SK-N-SH (cell line): ENCODE measurements at regions not wholly inside any gene's neighbourhood (a gene's known extent, or its start where the extent isn't known, plus 50 kb on each side); places are given as distances from the start of the nearest gene placed in this dataset.

Experiments
- CTCF ChIA-PET: fragments of 300-600, 350-600 bp; formaldehyde crosslinking; extraction: SDS; loops from one replicate; lab custom pipeline; 2021; lab: Yijun Ruan, JAX
- POLR2A ChIA-PET: fragments of 350-600 bp; sonication (Branson Sonifier 250); formaldehyde crosslinking; extraction: SDS; loops from one replicate; lab custom pipeline; 2020; ENCODE audit warnings: antibody characterized with exemption, inconsistent platforms; lab: Yijun Ruan, JAX
- DNase-seq: peaks from one replicate; pipeline ENCODE4 v3.0.0; 2012
- H2AFZ ChIP-seq: fragments of 200-600 bp; sonication (generic); 2 replicates; pipeline ENCODE4 v1.8.1; 2016; ENCODE audit warnings: antibody characterized with exemption, mild to moderate bottlenecking, low read depth
- H3F3A ChIP-seq: fragments of 200-600 bp; sonication (generic); replicated peaks from 2 replicates; pipeline ENCODE3; 2016; ENCODE audit warnings: antibody characterized with exemption, mild to moderate bottlenecking; ENCODE audit not compliant: insufficient read depth
- H3K27ac ChIP-seq, 2 experiments: fragments of 200-500 bp in 1 of 2; fragments of 200-600 bp in 1 of 2; sonication (Bioruptor generic) in 1 of 2; sonication (generic), shearing (Covaris generic) in 1 of 2; 2 replicates each; pipeline versions ENCODE4 v1.5.1 to v1.6.1; 2014 to 2016; ENCODE audit warnings: low read depth in 2 of 2, inconsistent platforms in 1 of 2, low read length in 1 of 2, mild to moderate bottlenecking in 1 of 2, mixed read lengths in 1 of 2
- H3K27me3 ChIP-seq: fragments of 200-600 bp; sonication (generic), shearing (Covaris generic); 2 replicates; pipeline ENCODE4 v1.6.1; 2016; ENCODE audit warnings: mixed run types; ENCODE audit not compliant: insufficient read depth
- H3K36me3 ChIP-seq, 2 experiments: fragments of 200-500 bp in 1 of 2; fragments of 200-600 bp in 1 of 2; sonication (Bioruptor generic) in 1 of 2; sonication (generic) in 1 of 2; replicated peaks in 1 of 2; 2 replicates each; pipeline versions ENCODE3 to v1.5.1; 2014 to 2016; ENCODE audit warnings: low read length in 1 of 2, mild to moderate bottlenecking in 1 of 2; ENCODE audit not compliant: insufficient read depth in 2 of 2, control insufficient read depth in 1 of 2
- H3K4me1 ChIP-seq, 2 experiments: fragments of 200-500 bp in 1 of 2; fragments of 200-600 bp in 1 of 2; sonication (Bioruptor generic) in 1 of 2; sonication (generic), shearing (Covaris generic) in 1 of 2; 2 replicates each; pipeline versions ENCODE4 v1.5.1 to v1.6.1; 2014 to 2016; ENCODE audit warnings: low read depth in 1 of 2, low read length in 1 of 2, mixed run types in 1 of 2; ENCODE audit not compliant: insufficient read depth in 2 of 2, control insufficient read depth in 1 of 2
- H3K4me2 ChIP-seq: fragments of 200-600 bp; sonication (generic), shearing (Covaris generic); 2 replicates; pipeline ENCODE4 v1.6.1; 2017; ENCODE audit warnings: mixed run types
- H3K4me3 ChIP-seq, 2 experiments: fragments of 200-500 bp in 1 of 2; fragments of 200-600 bp in 1 of 2; sonication (Bioruptor generic) in 1 of 2; sonication (generic), shearing (Covaris generic) in 1 of 2; 2 replicates each; pipeline versions ENCODE4 v1.5.1 to v1.8.1; 2014 to 2016; ENCODE audit warnings: low read depth in 2 of 2, inconsistent platforms in 1 of 2, low read length in 1 of 2, mild to moderate bottlenecking in 1 of 2, mixed read lengths in 1 of 2, moderate library complexity in 1 of 2
- H3K79me2 ChIP-seq: fragments of 200-600 bp; sonication (generic); 2 replicates; pipeline ENCODE4 v1.8.1; 2017; ENCODE audit warnings: mild to moderate bottlenecking; ENCODE audit not compliant: insufficient read depth
- H3K9ac ChIP-seq: fragments of 200-600 bp; sonication (generic); 2 replicates; pipeline ENCODE4 v1.6.1; 2017; ENCODE audit warnings: mixed run types
- H3K9me2 ChIP-seq: fragments of 200-600 bp; sonication (generic); 2 replicates; pipeline ENCODE4 v1.6.1; 2017; ENCODE audit warnings: mixed run types
- H3K9me3 ChIP-seq: fragments of 200-600 bp; sonication (generic); 2 replicates; pipeline ENCODE4 v1.6.1; 2017; ENCODE audit warnings: mixed run types, mild to moderate bottlenecking, moderate library complexity
- H4K20me1 ChIP-seq: fragments of 200-600 bp; sonication (generic); 2 replicates; pipeline ENCODE4 v1.6.1; 2017; ENCODE audit warnings: mild to moderate bottlenecking, mixed run types; ENCODE audit not compliant: insufficient read depth
- EP300 ChIP-seq, 2 experiments: IDR thresholded peaks; 2 replicates each; pipeline versions ENCODE4 v1.4.0 to v1.6.1; 2012; ENCODE audit warnings: borderline replicate concordance in 1 of 2, low read depth in 1 of 2, low read length in 1 of 2
- EZH2phosphoT487 ChIP-seq: fragments of 200-600 bp; sonication (generic); IDR thresholded peaks from 2 replicates; pipeline ENCODE4 v1.6.1; 2017; ENCODE audit warnings: low read depth, mixed run types, mild to moderate bottlenecking, antibody characterized with exemption, moderate library complexity, borderline replicate concordance
- GABPA ChIP-seq: IDR thresholded peaks from 2 replicates; pipeline ENCODE4 v1.4.0; 2012; ENCODE audit warnings: low read depth, mild to moderate bottlenecking
- IRF3 ChIP-seq: fragments of 150-350 bp; IDR thresholded peaks from 2 replicates; pipeline ENCODE4 v1.6.1; 2016; ENCODE audit warnings: mild to moderate bottlenecking, low read depth, low read length
- POLR2AphosphoS5 ChIP-seq: IDR thresholded peaks from 2 replicates; pipeline ENCODE4 v1.6.1; 2012; ENCODE audit warnings: low read depth, low read length
- RCOR1 ChIP-seq: fragments of 150-350 bp; IDR thresholded peaks from 2 replicates; pipeline ENCODE4 v1.6.1; 2017; ENCODE audit warnings: antibody characterized with exemption, low read length
- SMC3 ChIP-seq: IDR thresholded peaks from 2 replicates; pipeline ENCODE4 v1.6.1; 2012; ENCODE audit warnings: low read depth, low read length, improper control_type of control experiment
- TCF12 ChIP-seq: IDR thresholded peaks from 2 replicates; pipeline ENCODE4 v1.4.0; 2012
- TEAD4 ChIP-seq: IDR thresholded peaks from 2 replicates; pipeline ENCODE4 v1.4.0; 2012; ENCODE audit warnings: mild to moderate bottlenecking, borderline replicate concordance; ENCODE audit not compliant: insufficient read depth
- WGBS: methylation state at CpG from one replicate; pipeline ENCODE4 v1.1.6; 2017; ENCODE audit warnings: low lambda C conversion rate; 5-methylcytosine and 5-hydroxymethylcytosine counted together
- TF ChIP-seq, protein P1 (sequence below): IDR thresholded peaks from 2 replicates; pipeline ENCODE4 v1.6.1; 2012; ENCODE audit warnings: mild to moderate bottlenecking, low read depth, low read length, moderate library complexity
- TF ChIP-seq, protein P2 (sequence below): fragments of 200-600 bp; sonication (generic); IDR thresholded peaks from 2 replicates; pipeline ENCODE4 v1.6.1; 2017; ENCODE audit warnings: antibody characterized with exemption, mild to moderate bottlenecking, moderate library complexity
- TF ChIP-seq, protein P3 (sequence below): IDR thresholded peaks from 2 replicates; pipeline ENCODE4 v1.4.0; 2012; ENCODE audit warnings: low read depth

GRCh38 chr1:79074975-79075374 lies 68.4 kb upstream of the ADGRL4 start (continued):
- TF ChIP-seq, protein P1, sequence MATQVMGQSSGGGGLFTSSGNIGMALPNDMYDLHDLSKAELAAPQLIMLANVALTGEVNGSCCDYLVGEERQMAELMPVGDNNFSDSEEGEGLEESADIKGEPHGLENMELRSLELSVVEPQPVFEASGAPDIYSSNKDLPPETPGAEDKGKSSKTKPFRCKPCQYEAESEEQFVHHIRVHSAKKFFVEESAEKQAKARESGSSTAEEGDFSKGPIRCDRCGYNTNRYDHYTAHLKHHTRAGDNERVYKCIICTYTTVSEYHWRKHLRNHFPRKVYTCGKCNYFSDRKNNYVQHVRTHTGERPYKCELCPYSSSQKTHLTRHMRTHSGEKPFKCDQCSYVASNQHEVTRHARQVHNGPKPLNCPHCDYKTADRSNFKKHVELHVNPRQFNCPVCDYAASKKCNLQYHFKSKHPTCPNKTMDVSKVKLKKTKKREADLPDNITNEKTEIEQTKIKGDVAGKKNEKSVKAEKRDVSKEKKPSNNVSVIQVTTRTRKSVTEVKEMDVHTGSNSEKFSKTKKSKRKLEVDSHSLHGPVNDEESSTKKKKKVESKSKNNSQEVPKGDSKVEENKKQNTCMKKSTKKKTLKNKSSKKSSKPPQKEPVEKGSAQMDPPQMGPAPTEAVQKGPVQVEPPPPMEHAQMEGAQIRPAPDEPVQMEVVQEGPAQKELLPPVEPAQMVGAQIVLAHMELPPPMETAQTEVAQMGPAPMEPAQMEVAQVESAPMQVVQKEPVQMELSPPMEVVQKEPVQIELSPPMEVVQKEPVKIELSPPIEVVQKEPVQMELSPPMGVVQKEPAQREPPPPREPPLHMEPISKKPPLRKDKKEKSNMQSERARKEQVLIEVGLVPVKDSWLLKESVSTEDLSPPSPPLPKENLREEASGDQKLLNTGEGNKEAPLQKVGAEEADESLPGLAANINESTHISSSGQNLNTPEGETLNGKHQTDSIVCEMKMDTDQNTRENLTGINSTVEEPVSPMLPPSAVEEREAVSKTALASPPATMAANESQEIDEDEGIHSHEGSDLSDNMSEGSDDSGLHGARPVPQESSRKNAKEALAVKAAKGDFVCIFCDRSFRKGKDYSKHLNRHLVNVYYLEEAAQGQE = no peak
- TF ChIP-seq SMC3 (no peak), POLR2AphosphoS5 (no peak), TEAD4 (no peak)

DNA sequence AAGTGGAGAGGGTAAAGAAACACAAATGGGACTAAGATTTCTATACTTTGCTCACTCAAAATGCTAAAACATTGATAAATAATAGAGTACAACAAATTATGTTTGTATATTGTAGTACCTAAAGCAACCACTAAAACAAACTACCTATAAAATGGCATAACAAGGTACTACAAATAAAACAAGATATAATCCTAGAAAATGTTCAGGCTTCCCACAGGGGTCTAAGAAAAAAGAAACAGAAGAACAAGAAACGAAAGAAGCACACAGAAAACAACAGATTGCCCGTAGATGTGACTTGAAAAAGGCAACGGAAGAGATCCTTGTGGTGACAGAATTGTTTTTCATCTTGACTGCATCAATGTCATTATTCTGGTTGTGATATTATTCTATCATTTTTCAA lies 63.3 kb upstream of the ADGRL4 start:
- 0 out of 2 replicates have a peak overlapping the region, but pooled peaks have one; percentile 37 for H2AFZ ChIP-seq
- H3F3A ChIP-seq = no peaks in the 10 kb centered on the region
- H3K4me3 ChIP-seq = no peak overlapping the region
- no peaks in the 10 kb centered on the region for H3K79me2 ChIP-seq
- ChIA-PET CTCF (interaction anchor here (0.6 kb wide), 1 partner anchor 66 kb away, joined by 3 read pairs; no protein-coding TSS in a partner anchor), POLR2A (no interaction called here)
- TF ChIP-seq, protein P2, sequence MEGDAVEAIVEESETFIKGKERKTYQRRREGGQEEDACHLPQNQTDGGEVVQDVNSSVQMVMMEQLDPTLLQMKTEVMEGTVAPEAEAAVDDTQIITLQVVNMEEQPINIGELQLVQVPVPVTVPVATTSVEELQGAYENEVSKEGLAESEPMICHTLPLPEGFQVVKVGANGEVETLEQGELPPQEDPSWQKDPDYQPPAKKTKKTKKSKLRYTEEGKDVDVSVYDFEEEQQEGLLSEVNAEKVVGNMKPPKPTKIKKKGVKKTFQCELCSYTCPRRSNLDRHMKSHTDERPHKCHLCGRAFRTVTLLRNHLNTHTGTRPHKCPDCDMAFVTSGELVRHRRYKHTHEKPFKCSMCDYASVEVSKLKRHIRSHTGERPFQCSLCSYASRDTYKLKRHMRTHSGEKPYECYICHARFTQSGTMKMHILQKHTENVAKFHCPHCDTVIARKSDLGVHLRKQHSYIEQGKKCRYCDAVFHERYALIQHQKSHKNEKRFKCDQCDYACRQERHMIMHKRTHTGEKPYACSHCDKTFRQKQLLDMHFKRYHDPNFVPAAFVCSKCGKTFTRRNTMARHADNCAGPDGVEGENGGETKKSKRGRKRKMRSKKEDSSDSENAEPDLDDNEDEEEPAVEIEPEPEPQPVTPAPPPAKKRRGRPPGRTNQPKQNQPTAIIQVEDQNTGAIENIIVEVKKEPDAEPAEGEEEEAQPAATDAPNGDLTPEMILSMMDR = peak; percentile 24; the same call in 1 of the 2 replicates
- no peak for TF ChIP-seq RCOR1
- H3K4me2 ChIP-seq = no peak overlapping the region
- no peak for DNase-seq
- no peaks in the 10 kb centered on the region for H4K20me1 ChIP-seq
- H3K4me1 ChIP-seq = no peaks in the 10 kb centered on the region
- H3K9ac ChIP-seq = no peak overlapping the region
- no peaks in the 10 kb centered on the region for H3K36me3 ChIP-seq
- no peak overlapping the region for H3K27ac ChIP-seq
- no peaks in the 10 kb centered on the region for H3K9me3 ChIP-seq
- H3K27me3 ChIP-seq = no peaks in the 10 kb centered on the region
- WGBS = 84% methylated on average over 3 of the region's 3 CpGs
- H3K9me2 ChIP-seq = no peaks in the 10 kb centered on the region

DNA sequence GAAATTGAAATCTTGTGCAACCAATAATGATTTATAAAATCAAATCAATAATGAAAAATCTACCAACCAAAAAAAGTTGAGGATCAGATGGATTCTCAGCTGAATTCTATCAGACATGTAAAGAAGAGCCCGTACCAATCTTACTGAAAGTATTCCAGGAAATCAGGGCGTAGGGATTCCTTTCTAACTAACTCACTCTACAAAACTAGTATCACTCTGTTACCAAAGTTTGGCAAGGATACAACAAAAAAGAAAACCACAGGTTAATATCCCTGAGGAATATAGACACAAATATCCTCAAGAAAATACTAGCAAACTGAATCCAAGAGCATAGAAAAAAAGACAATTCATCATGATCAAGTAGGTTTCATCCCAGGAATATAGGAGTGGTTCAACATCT lies 52.8 kb upstream of the ADGRL4 start:
- H3K36me3 ChIP-seq = no peaks in the 10 kb centered on the region
- no peaks in the 10 kb centered on the region for H4K20me1 ChIP-seq
- no peaks in the 10 kb centered on the region for H3K79me2 ChIP-seq
- 90% methylated on average over 2 of the region's 2 CpGs for WGBS
- DNase-seq = no peak
- POLR2A ChIA-PET = no interaction called here
- H3K4me1 ChIP-seq = no peaks in the 10 kb centered on the region
- TF ChIP-seq IRF3 = no peak
- no peak for TF ChIP-seq GABPA
- no peak for TF ChIP-seq EP300 (IDR thresholded peaks at IDR 0.05; ENCODE audit: borderline replicate concordance in 1 of 2, low read depth in 1 of 2, low read length in 1 of 2)
- TF ChIP-seq EZH2phosphoT487 = no peak
- no peak for TF ChIP-seq TCF12
- TF ChIP-seq, protein P3, sequence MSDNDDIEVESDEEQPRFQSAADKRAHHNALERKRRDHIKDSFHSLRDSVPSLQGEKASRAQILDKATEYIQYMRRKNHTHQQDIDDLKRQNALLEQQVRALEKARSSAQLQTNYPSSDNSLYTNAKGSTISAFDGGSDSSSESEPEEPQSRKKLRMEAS = no peak
- CTCF ChIA-PET = no interaction called here
- no peak overlapping the region for H2AFZ ChIP-seq
- peaks cover 8% of the 10 kb centered on the region; the same call in 1 of the 2 replicates for H3K9me3 ChIP-seq
- H3K9ac ChIP-seq = no peak overlapping the region
- no peaks in the 10 kb centered on the region for H3F3A ChIP-seq
- H3K9me2 ChIP-seq = no peaks in the 10 kb centered on the region
- H3K4me3 ChIP-seq = no peak overlapping the region
- no peaks in the 10 kb centered on the region for H3K27me3 ChIP-seq
- H3K4me2 ChIP-seq = no peak overlapping the region
- H3K27ac ChIP-seq = no peak overlapping the region
